GM21786 (cell line): ENCODE measurements at regions not wholly inside any gene's neighbourhood (a gene's known extent, or its start where the extent isn't known, plus 50 kb on each side); places are given as distances from the start of the nearest gene placed in this dataset.

ENCODE experiments used
- ATAC-seq: cut with Tn5 transposase; IDR thresholded peaks from one replicate; pipeline ENCODE4 v1.9.1; 2021; ENCODE audit not compliant: unreplicated experiment

DNA sequence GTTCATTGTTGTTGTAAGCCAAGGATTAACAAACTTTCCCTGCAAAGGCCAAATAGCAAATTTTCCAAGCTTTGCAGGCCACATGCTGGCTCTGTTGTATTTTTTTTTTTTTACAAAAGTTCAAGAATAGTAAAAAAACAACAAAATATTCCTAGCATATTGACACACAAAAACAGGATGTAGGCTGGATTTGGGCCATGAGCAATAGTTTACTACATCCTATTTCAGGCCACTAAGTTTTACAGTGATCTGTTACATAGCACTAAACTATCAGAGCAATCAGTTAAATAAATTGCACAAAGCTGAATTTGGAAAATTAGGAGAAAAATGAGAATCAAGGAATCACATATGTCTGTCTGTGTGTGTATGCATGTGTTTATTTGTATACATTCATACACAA is 491.8 kb upstream of the GHITM start:
- no peak for ATAC-seq

DNA sequence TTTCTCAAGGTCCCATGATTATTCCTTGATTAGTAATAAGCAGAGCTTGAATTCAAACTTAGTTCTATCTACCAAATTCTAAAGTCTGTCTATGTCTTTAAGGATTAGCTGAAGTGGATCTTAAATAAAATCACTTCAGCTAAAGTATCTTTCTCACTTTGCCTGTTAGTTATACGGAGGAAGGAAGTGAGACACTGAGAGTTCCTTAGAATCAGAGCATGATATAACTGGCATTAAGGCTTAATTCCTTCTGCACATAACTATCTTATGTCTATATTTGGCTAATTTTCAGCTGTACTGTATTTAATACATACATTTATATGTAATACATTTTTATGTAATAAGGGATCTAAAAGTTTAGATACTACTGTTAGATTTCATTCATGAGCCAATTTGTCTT is 491.1 kb upstream of the GHITM start:
- no peak for ATAC-seq

DNA sequence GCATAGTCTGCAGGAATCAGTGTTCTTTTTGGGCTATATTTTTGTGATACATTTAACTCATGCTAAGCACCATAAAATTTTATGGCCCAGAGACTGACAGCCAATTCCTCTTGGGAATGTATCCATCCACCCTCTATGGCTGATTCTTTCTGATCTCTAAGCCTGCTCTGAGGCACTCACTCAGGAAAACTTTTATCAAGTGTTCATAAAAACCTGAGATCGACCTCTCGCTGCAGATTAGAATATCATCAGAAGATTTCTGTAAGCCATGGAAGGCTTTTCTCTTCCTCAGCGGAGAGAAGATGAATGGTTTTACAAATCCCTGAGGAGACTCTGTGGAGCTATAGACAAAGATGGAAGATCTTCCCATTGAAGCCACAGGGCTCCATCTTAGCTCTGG is 489.8 kb upstream of the GHITM start:
- no peak for ATAC-seq

DNA sequence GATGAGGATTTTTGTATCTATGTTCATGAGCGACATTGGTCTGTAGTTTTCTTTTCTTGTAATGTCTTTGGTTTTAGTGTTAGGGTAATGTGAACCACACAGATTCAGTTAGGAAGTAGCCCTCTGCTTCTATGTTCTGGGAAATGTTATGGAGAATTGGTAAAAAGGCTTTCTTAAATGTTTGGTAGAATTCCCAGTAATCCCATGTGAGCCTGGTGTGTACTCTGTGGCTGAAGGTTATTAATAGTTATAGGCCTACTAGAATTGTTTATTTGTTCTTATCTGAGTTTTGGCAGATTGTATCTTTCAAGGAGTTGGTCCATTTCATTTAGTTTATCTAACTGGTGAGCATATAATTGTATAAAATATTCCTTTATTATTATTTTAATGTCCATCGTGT is 484.6 kb upstream of the GHITM start:
- no peak for ATAC-seq

DNA sequence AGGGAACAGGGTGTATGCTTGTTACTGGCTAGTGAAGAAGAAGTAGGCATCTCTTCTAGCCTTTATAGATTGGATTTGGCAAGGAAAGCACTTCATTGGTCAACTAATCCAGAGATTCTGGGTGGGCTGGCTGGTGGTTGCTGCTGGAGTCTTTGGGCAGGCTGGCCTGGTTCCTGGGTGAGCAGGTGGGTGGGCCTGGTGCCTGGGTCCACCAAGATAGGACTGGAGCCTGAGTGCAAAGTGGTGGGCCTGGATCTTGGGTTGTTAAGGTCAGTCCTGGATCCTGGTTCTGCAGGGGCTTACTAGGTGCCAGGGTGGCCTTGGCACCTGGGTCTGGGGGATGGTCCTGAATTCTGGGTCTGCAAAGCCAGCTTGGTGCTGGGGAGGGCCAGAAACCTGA is 482.4 kb upstream of the GHITM start:
- no peak for ATAC-seq

DNA sequence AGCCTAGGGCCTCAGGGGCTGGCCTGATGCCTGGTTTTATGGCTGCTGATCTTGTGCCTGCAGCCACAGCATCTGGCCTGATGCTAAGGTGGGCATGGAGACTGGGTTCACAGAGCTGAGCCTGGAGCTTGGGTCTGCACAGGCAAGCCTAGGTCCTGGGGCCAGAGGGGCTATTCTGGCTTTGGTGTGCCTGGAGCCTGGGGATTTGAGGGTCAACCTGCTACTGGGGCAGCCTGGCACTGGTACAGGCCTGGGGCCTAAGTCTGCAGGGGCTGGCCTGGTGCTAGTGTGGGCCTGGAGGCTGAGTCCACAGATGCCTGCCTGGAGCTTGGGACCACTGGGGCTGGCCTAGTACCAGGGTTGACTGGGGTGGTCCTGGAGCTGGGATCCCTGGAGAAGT is 481.8 kb upstream of the GHITM start:
- no peak for ATAC-seq

DNA sequence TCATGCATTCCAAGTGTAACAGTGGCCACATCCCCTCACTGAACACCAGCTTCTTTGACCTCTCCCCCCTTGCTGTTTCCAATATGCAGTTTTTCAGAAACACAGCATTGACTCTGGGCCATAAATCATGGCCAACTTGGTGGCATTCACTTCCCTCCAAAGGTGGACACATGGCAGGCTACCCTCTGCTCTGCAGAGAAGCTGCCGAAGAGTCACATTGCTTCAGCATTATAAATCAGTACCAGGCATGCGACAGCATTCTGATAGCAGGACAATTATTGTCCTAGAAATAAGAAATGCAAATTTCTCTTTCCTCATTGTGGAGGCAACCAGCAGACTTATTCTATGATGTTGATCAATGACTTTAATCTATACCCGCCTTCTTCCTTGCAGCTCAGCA is 475.4 kb upstream of the GHITM start:
- ATAC-seq, result no peak

DNA sequence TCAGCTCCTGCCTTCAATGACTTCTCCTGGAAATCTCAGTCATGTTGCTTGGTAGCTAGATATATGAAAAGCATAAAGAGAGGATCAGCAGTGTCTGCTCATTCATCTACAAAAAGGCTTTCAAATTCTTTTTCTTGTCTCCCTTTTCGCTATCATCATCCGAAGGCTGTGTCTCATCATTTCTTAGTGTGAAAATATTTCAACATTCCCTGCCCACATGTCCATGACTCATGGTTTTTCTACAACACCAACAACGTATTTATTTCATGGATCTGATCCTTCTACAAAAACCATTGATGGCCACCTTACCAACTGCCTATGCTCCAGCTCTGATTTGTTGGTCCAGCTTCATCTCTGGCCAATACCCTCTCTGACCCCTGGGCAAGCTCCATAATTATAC is 472.5 kb upstream of the GHITM start:
- no peak for ATAC-seq

DNA sequence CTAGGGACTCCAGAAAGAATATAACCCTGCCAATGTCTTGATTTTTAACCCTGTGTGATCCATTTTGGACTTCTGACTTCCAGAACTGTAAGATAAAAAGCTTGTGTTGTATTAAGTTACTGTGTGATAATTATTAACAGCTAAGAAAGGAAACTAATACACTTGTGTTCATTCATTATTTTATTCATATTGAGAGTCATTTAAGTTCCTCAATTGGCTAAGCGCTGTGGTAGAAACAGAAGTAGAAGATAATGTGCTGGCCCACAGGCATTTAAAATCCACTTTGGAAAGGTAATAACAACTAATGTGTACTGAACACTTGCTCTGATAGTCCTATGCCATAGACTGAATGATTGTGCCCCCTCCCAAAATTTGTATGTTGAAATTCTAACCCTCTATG is 471.7 kb upstream of the GHITM start:
- no peak for ATAC-seq

DNA sequence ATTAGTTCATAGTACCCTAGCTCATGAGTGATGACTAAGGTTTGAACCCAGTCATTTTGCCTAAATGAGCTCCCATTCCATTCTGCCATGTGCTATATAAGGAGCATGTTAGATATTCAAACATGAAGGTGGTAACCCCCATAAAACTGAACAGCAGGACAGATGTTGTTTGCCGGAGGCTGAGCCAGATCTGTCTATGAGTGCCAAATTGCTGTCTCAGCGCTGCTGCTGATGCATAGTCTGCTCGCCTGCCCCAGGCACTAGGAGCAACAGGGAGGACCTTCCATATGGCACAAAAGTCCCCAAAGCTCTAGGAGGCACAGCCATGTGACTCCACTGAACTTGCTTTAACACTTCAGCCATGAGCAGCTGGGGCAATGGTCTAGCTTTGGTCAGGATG is 466.0 kb upstream of the GHITM start:
- ATAC-seq, result no peak

DNA sequence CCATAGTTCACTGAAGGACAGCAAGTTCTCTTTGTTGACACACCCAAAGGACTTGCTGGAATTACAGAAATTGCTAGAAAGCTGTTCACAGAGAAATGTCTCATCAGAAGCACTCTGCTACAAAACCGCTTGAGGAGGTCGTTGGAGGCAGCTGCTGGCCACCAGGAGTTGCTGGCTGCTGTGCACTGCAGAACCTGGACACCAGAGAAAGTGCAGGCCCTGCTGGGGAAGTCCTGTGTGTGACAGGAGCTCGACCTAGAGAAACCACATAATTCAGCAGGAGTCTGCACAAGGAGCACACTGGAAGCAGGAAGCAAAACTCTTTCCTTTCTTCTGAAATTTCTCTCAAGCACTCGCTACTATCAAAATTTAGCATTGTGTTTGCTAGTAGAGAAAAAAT is 461.5 kb upstream of the GHITM start:
- no peak for ATAC-seq

DNA sequence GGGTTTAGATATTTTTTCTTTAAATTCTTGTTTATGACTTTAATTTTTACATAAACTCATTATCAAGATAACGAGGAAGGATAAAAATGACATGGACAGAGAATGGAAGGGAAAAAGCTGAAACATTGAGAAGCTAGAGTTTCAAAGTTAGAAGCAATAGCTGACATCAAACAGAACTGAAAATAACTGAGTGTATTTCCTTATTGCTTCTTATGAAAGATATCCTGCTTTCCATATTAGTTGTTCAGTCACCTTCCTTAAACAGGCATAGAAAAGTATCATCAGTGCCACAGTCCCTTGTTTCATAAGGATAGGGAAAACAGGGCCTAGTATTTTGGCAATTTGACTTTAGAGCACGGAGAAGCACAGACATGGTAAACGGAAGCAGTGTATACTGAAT is 460.5 kb upstream of the GHITM start:
- ATAC-seq, result no peak

DNA sequence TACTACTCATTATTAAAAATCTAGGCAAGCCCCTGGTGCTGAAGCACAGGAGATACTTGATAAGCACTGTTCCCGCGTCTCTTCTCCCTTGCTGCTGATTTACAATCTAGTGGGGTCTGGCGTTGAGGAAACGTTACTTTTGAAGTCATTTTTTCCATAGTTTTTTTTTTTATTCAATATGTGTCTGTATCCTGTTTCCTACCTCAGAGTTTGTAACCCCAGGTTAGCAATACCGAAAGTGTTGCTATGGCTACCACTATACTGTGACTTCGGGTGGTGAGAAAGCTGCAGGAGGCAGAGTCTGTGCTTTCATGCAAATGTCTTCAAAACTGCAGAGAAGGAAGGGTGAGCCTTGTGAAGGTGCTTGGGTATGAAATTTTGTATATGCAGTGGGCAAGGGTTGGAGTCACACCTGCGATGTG is 458.8 kb upstream of the GHITM start:
- peak; percentile 99 for ATAC-seq

DNA sequence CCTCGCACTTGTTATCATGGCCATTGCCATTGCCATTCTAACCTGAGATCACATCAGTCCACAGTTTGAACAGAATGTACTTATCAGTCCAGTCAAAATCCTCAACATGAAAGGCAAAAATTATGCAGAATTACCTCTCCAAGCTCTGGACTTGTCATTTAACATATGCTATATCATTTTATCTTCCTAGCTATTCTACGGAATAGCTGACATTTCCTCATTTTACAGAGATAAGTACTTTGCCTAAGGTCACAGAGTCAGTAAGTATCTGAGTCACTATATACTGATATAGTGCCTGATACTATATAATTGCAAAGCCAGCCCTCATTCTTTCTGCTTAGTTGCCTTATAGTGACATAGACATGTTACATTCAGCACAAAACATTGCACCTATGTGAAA is 456.9 kb upstream of the GHITM start:
- no peak for ATAC-seq

DNA sequence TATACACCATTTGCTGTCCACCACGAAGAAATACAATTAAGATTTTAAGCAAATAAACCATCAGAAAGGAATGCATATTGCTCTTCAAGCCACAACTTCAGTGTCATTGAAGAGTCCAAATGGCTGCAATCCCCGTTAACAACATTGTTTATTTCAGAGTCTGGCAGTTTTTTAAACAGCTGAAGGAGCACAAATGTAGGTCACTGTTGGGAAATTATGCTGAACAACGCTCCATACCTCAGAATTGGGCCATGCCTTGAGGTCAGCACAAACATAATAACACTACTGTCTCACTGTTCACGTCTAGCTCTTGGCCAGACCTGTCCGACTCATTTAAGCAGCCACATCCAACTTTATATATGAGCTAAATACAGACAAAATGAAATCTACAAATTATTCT is 453.9 kb upstream of the GHITM start:
- no peak for ATAC-seq

DNA sequence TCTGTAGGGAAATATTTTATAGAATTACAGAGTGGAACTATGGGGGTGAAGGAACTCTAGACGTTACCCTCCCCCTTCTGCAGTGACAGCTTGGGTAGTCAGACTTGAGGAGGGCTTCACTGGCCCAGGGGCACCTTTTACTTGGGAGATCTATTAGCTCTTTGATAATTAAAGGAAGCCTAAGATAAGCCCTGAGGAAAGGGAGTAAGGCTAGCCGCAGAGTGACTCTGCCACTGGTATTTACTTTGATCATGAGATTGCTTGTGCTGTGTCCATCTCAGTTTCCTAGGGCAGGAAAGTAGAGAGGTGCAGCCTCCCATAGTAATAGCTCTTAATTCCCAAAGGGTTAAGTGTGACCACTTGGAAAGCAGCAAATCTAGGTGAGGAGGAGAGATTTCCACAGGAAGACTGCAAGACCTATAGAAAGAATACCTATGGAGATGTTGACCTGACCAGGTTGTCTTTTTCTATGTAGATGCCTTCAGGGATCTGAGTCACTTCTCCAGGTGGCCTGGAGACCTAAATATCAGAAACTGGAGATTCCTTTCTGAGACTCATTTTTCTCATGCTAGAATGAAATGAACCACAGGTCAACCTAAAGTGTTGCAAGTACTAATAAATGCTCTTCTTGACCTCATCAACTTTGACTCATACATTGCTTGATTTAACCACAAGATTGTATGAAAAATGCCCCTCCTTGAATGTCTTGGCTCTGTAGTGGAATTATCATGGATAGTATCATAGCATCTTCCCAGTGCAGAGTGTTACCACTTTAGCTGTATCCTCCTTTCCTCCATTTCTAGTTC is 447.3 kb upstream of the GHITM start:
- no peak for ATAC-seq

DNA sequence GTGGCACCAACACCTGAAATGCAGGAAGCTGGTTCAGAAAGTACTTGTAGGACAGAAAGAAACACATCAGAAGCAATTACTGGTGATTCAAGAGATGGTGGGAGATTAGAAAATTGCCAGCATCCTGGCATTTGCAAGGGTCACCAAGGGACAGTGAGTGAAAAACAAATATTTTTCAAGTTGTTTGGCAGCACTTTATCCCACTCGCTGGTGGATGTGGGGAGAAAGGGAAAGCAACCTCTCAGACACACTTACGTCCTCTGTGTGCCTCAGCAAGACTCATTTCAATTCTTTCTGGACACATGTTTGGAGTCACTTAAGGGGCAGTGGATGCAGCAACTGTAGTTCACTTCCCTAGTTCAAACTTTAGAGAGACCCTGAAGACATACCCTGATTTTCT is 440.4 kb upstream of the GHITM start:
- ATAC-seq, result no peak

DNA sequence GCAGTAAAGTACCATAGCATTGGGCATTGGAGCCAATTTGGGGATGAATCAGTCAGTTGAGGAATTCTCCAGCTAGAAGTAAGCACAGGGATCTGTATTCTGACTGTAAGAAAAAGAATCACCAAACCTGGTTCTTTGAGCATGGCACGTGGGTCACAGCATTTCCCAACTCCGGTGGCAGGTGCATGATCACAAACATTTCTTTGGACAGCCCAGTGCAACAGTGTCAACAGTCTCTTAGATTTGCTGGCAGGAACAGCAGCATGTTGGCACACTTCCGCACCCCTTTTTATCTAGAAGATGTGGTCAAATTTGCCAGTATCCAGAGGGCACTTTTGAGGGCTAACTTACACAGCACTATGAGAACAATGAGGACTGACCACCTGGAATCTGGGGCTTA is 437.5 kb upstream of the GHITM start:
- ATAC-seq, result no peak

DNA sequence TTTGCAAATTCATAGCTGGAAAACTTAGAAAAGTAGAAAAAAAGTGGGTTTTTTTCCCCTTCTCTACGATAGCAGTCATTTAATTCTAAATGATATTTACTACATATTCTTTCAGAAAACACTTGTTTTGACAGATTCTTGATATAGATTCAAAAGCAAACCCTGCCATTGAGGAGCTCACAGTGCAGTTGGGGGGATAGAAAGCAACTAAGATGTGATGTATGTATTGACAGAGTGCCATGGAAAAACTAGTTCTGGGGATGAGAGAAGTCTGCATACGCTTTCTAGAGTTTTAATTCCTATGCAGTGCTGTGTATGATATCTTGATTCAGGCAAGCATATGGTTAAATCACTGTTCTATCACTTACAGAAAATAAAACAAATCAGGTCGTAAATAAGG is 436.6 kb upstream of the GHITM start:
- ATAC-seq, result no peak

DNA sequence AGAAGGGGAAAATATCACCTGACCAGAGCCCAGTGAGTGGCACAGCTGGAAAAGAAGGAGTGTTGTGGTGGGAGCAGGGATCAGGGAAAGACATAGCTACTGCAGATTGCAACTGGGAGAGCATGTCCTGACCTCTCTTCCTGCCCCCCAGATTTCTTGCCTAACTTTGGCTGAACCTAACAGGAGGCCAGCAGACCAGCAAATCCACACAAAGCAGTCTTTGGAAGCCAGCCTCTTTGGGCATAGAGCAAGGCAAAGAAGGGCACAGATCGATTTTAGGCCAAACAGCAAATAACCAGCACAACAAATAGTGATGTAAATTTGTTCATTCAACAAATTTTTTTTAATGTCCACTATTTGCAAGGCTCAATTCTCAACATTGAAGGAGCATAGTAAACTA is 433.2 kb upstream of the GHITM start:
- no peak for ATAC-seq

DNA sequence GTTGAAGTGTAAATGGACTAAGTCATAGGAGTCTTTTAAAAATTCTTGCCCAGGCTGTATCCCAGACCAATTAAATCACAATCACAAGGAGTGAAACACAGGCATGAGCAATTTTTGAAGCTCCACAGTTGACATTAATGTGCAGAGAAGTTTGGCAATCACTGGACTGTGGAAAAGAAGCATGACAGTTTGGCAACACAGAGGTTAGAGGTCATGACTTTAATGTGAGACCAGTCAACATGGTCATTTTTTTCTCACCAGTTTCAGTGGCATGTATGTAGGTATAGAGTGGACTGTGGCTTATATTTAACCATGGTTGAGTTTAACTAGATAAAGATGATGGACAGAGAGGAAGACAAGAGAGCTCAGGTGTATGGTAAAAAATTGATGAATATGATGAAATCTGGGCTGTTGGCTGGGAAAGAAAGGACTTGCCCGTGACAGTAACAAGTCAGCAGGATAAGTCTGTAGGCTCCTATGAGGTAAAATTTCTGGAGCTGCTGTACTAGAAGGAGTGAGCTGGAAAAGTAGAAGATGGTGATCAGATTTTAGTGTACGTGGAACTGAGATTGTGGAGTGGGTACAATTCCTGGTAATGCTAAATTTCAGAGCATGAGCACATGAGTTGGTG is 432.2 kb upstream of the GHITM start:
- no peak for ATAC-seq

DNA sequence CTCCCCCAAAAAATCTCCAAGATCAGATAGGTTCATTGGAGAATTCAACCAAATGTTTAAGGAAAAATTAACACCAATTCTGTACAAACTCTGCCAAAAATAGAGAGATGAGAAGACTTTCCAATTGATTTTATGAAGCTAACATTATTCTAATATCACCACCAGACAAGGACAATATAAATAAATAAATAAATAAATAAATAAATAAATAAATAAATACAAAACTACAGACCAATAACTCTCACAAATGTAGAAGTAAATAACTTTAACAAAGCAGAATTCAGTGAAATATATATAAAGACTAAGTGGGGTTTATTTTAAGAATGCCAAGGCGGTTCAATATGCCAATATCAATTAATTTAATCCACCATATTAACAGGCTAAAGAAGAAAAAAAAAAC is 425.9 kb upstream of the GHITM start:
- no peak for ATAC-seq

DNA sequence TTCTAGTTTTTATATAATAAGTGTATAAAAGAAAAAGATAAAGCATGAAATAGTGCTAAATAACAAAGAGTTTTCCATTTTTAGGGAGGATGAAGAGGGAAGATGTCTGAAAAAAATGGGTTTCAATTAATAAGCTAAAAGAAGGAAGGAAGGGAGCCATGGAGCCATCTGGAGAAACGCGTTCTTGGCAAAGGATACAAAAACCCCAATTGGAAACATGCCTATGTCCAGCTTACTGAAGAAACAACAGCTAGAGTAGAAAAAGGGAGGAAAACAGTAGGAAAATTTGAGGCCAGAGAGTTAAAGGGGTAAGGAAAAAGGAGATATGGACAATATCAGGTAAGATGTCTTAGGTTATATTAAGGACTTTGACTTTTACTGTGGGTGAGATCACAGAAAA is 416.2 kb upstream of the GHITM start:
- ATAC-seq, result no peak
